Spleen (tissue), 11 donors: ENCODE measurements at regions not wholly inside any gene's neighbourhood (a gene's known extent, or its start where the extent isn't known, plus 50 kb on each side); places are given as distances from the start of the nearest gene placed in this dataset.

Source experiments
- DNase-seq: peaks from one replicate; pipeline ENCODE4 v3.0.0-alpha.2; 2020
- H3K27ac ChIP-seq, 8 donors: fragments of 200-600 bp; sonication (generic) in 7 of 8; 1 replicate in 4 of 8; 2 replicates in 4 of 8; pipeline versions ENCODE4 v1.5.0 to v1.8.0; 2016 to 2021; ENCODE audit warnings: inconsistent platforms in 4 of 8, mild to moderate bottlenecking in 4 of 8, moderate library complexity in 1 of 8
- H3K27me3 ChIP-seq, 7 donors: fragments of 200-600 bp; sonication (generic) in 6 of 7; replicated peaks in 1 of 7; 1 replicate in 4 of 7; 2 replicates in 3 of 7; pipeline versions ENCODE4 v1.5.0 to v1.8.0; 2016 to 2021; ENCODE audit warnings: inconsistent platforms in 3 of 7, mild to moderate bottlenecking in 1 of 7
- H3K36me3 ChIP-seq, 6 donors: fragments of 200-600 bp; sonication (generic) in 5 of 6; 1 replicate in 4 of 6; 2 replicates in 2 of 6; pipeline versions ENCODE4 v1.5.0 to v1.8.0; 2016 to 2021; ENCODE audit warnings: inconsistent platforms in 2 of 6
- H3K4me1 ChIP-seq, 6 donors: fragments of 200-600 bp; sonication (generic) in 5 of 6; 1 replicate in 3 of 6; 2 replicates in 3 of 6; pipeline versions ENCODE4 v1.5.0 to v1.8.0; 2016 to 2021; ENCODE audit warnings: inconsistent platforms in 3 of 6
- H3K4me3 ChIP-seq, 8 donors: fragments of 200-600 bp; sonication (generic) in 7 of 8; 1 replicate in 4 of 8; 2 replicates in 4 of 8; pipeline versions ENCODE4 v1.5.0 to v1.8.0; 2016 to 2021; ENCODE audit warnings: inconsistent platforms in 4 of 8, mild to moderate bottlenecking in 4 of 8, moderate library complexity in 2 of 8
- H3K9me3 ChIP-seq, 8 donors: fragments of 200-600 bp; sonication (generic) in 7 of 8; 1 replicate in 4 of 8; 2 replicates in 4 of 8; pipeline versions ENCODE4 v1.5.0 to v1.8.0; 2016 to 2021; ENCODE audit warnings: inconsistent platforms in 4 of 8
- POLR2A ChIP-seq, 3 donors: fragments of 450-650 bp; IDR thresholded peaks; one replicate each; pipeline ENCODE4 v1.5.1; 2017; ENCODE audit warnings: antibody characterized with exemption in 3 of 3, mild to moderate bottlenecking in 1 of 3
- POLR2AphosphoS5 ChIP-seq, 3 donors: sonication (generic); formaldehyde crosslinking; IDR thresholded peaks; one replicate each; pipeline ENCODE4 v1.5.1; 2017; ENCODE audit warnings: antibody characterized with exemption in 3 of 3
- WGBS, 5 donors: extraction: QIAGEN DNeasy Blood & Tissue Kit in 3 of 5; methylation state at CpG; one replicate each; pipeline versions ENCODE4 v1.1.5 to v1.1.7; 2013 to 2018; 5-methylcytosine and 5-hydroxymethylcytosine counted together
- intact Hi-C: fragments of 100-400 bp; cut with DNase I; formaldehyde crosslinking; loops from one replicate; pipeline ENCODE4 v1.15.0; 2023; ENCODE audit warnings: low total_unique reads
- TF ChIP-seq, protein P1 (sequence below), 11 experiments: fragments of 200-600 bp in 7 of 11; fragments of 450-650 bp in 4 of 11; sonication (generic) in 4 of 11; IDR thresholded peaks in 8 of 11; conservative IDR thresholded peaks in 3 of 11; 1 replicate in 7 of 11; 2 replicates in 4 of 11; pipeline versions ENCODE4 v1.4.0 to v1.8.0; 2016 to 2021; ENCODE audit warnings: antibody characterized with exemption in 11 of 11, inconsistent platforms in 4 of 11, mild to moderate bottlenecking in 1 of 11
- donor health status: healthy with polysubstance abuse.
- donor health status: DM: no; HTN: no; CAD: no; lungs with moderate emphysema.
- donor health status: DM: no; HTN: no; CAD: no.
- donor health status: Bipolar disorder and iron deficiency.
- donor health status: healthy.
- donor health status: DM: no; HTN: no; CAD: no.
- donor health status: DM: yes; HTN: yes; CAD: no.

DNA sequence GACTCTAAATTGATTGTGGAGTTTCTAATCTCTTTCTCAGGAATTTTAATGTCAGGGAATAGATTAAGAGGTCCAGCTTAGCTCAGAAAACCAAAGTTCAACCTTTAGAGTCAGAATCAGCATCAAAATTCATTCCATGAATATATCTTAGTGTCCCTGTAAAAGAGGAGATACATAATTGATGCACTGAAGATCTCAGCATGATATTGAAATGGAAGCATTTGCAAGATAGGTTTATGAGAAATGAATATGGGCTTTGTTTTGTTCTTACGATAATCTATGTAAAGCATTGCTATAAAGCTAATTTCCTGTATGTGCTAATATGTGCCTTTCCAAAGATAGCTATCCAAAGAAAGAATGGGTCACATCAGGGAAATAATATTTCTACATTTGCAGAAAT is 404.5 kb upstream of the HSF2 start:
- Histone ChIP-seq H3K27me3 (no peaks in the 10 kb centered on the region), H3K9me3 (peaks cover 0 to 9% (median 4%) of the 10 kb centered on the region in 8 donors), H3K4me1 (no peaks in the 10 kb centered on the region), H3K27ac (no peak overlapping the region), H3K4me3 (no peak overlapping the region), H3K36me3 (no peaks in the 10 kb centered on the region)
- 0 to 92% (median 42%) methylated on average over 1 of the region's 1 CpG for WGBS, 5 donors
- DNase-seq: no peak
- TF ChIP-seq, protein P1, sequence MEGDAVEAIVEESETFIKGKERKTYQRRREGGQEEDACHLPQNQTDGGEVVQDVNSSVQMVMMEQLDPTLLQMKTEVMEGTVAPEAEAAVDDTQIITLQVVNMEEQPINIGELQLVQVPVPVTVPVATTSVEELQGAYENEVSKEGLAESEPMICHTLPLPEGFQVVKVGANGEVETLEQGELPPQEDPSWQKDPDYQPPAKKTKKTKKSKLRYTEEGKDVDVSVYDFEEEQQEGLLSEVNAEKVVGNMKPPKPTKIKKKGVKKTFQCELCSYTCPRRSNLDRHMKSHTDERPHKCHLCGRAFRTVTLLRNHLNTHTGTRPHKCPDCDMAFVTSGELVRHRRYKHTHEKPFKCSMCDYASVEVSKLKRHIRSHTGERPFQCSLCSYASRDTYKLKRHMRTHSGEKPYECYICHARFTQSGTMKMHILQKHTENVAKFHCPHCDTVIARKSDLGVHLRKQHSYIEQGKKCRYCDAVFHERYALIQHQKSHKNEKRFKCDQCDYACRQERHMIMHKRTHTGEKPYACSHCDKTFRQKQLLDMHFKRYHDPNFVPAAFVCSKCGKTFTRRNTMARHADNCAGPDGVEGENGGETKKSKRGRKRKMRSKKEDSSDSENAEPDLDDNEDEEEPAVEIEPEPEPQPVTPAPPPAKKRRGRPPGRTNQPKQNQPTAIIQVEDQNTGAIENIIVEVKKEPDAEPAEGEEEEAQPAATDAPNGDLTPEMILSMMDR (IDR thresholded peaks at IDR 0.05 in 8 of 11, conservative IDR thresholded peaks at IDR 0.05 in 3 of 11): no peak
- TF ChIP-seq POLR2A (IDR thresholded peaks at IDR 0.05) (no peak), POLR2AphosphoS5 (IDR thresholded peaks at IDR 0.05) (no peak)
- intact Hi-C loops: no loop called here

DNA sequence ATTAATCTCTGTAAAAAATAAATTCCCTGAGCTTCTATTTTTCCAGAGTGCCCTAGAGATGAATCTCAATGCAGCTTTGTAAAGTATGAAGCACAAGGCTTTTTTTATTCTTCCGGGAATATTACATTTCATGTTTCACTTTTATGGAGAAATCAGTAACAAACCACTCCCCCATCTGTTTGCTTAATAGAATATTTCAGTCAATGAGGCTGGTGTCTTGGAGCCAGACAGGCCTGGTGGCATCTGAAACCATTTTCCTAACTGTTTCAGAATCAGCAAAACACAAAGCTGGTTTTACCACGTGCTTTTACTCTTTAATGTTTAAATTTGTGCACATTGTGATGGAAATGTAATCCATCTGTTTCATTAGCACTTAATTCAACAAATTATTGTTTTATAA is 400.8 kb upstream of the HSF2 start:
- no peaks in the 10 kb centered on the region for H3K27me3 ChIP-seq
- no peaks in the 10 kb centered on the region for H3K36me3 ChIP-seq
- no peak for DNase-seq
- no peak overlapping the region for H3K27ac ChIP-seq
- TF ChIP-seq POLR2AphosphoS5 (IDR thresholded peaks at IDR 0.05) (no peak), POLR2A (IDR thresholded peaks at IDR 0.05) (no peak)
- TF ChIP-seq, protein P1 (IDR thresholded peaks at IDR 0.05 in 8 of 11, conservative IDR thresholded peaks at IDR 0.05 in 3 of 11): no peak
- intact Hi-C loops: no loop called here
- 39 to 86% (median 54%) methylated on average over 2 of the region's 2 CpGs for WGBS, 5 donors
- H3K4me3 ChIP-seq: no peak overlapping the region
- no peaks in the 10 kb centered on the region for H3K4me1 ChIP-seq
- H3K9me3 ChIP-seq: peaks cover 0 to 6% (median 2%) of the 10 kb centered on the region in 8 donors

DNA sequence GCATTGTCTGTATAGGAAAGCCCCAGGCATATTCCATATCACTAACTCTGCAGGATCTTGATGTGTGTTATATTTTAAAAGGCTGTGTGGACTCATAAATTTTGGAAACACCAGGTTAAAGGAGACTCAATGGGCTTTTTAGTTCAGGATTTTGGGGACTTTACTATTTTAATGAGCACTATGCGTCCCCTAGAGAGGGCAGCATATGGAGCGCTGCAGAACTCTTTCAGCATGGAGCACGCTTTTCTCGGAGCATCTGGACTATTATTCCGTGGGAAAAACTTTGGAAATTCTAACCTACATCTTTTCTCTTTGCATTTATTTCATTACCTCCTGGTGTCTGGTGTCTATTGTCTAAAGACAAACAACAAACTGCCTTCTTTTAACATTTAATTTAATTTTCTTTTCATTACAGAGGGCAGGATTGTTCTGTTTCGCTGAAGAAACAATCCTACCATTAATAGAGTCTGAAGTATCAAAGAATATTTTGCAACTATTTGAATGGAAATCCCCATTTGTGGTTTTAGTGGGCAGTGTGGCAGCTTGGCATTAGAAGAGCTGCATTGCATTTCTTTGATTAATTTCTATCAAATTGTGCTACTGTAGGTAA is 399.9 kb upstream of the HSF2 start:
- Histone ChIP-seq H3K4me1 (no peaks in the 10 kb centered on the region), H3K4me3 (no peak overlapping the region), H3K27ac (no peak overlapping the region), H3K9me3 (no peaks in the 10 kb centered on the region), H3K27me3 (no peaks in the 10 kb centered on the region), H3K36me3 (no peaks in the 10 kb centered on the region)
- DNase-seq: no peak
- WGBS, 5 donors: 82 to 94% (median 88%) methylated on average over 6 of the region's 6 CpGs
- intact Hi-C loops: no loop called here
- TF ChIP-seq, protein P1 (IDR thresholded peaks at IDR 0.05 in 8 of 11, conservative IDR thresholded peaks at IDR 0.05 in 3 of 11): no peak
- TF ChIP-seq POLR2AphosphoS5 (IDR thresholded peaks at IDR 0.05) (no peak), POLR2A (IDR thresholded peaks at IDR 0.05) (no peak)

DNA sequence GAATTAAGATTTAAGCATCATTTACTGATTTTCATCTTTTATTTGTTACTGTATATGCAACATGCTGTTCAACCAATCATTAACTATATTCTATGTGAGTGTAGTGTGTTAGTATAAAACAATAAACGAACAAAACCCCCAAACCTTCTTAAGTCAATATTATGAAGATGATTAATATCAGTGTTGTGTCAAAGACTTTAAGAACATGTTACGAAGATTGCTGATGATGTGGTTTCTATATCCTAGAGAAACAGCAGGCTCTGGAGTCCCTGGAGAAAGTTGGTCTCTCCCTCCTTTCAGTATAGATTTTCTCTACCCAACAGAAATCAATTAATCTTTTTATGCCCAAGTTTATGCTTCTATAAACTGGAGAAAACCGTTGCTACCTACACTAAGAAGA is 393.8 kb upstream of the HSF2 start:
- Histone ChIP-seq H3K9me3 (no peaks in the 10 kb centered on the region), H3K4me1 (no peaks in the 10 kb centered on the region), H3K36me3 (no peaks in the 10 kb centered on the region), H3K4me3 (no peak overlapping the region), H3K27me3 (no peaks in the 10 kb centered on the region), H3K27ac (no peak overlapping the region)
- 61 to 75% (median 68%) methylated on average over 3 of the region's 3 CpGs for WGBS, 5 donors
- no peak for DNase-seq
- TF ChIP-seq, protein P1 (IDR thresholded peaks at IDR 0.05 in 8 of 11, conservative IDR thresholded peaks at IDR 0.05 in 3 of 11): no peak
- TF ChIP-seq POLR2AphosphoS5 (IDR thresholded peaks at IDR 0.05): no peak
- no peak for TF ChIP-seq POLR2A (IDR thresholded peaks at IDR 0.05)
- intact Hi-C loops: no loop called here
